Mesendoderm (in vitro differentiated cells): ENCODE measurements at regions not wholly inside any gene's neighbourhood (a gene's known extent, or its start where the extent isn't known, plus 50 kb on each side); places are given as distances from the start of the nearest gene placed in this dataset.

Experiments
- DNase-seq: peaks from one replicate; pipeline ENCODE4 v3.0.0; 2013
- H2AK5ac ChIP-seq: 2 replicates; pipeline ENCODE4 v1.6.1; 2013; ENCODE audit warnings: low read length, inconsistent platforms
- H2BK120ac ChIP-seq: 2 replicates; pipeline ENCODE4 v1.6.1; 2013; ENCODE audit warnings: low read depth, mild to moderate bottlenecking, low read length, moderate library complexity, mixed read lengths
- H2BK15ac ChIP-seq: replicated peaks from 2 replicates; pipeline ENCODE4 v1.6.1; 2013; ENCODE audit warnings: low read depth, mild to moderate bottlenecking, moderate library complexity
- H2BK5ac ChIP-seq: 2 replicates; pipeline ENCODE4 v1.6.1; 2013; ENCODE audit warnings: low read length, inconsistent platforms
- H3K18ac ChIP-seq: 2 replicates; pipeline ENCODE4 v1.6.1; 2013; ENCODE audit warnings: mild to moderate bottlenecking, low read length, mixed read lengths
- H3K23ac ChIP-seq: one replicate; pipeline ENCODE4 v1.6.1; 2013; ENCODE audit warnings: low read length
- H3K27ac ChIP-seq: 2 replicates; pipeline ENCODE4 v1.5.1; 2013; ENCODE audit warnings: low read depth, mild to moderate bottlenecking, inconsistent platforms, low read length, moderate library complexity
- H3K27me3 ChIP-seq: 2 replicates; pipeline ENCODE4 v1.6.1; 2013; ENCODE audit warnings: low read length, control low read depth, mild to moderate bottlenecking, inconsistent platforms; ENCODE audit not compliant: insufficient read depth, poor library complexity
- H3K36me3 ChIP-seq: 2 replicates; pipeline ENCODE4 v1.6.1; 2013; ENCODE audit warnings: low read length, inconsistent platforms; ENCODE audit not compliant: control insufficient read depth, insufficient read depth
- H3K4ac ChIP-seq: one replicate; pipeline ENCODE4 v1.6.1; 2013; ENCODE audit warnings: low read depth, mild to moderate bottlenecking, low read length, moderate library complexity
- H3K4me1 ChIP-seq: 2 replicates; pipeline ENCODE4 v1.6.1; 2013; ENCODE audit warnings: low read depth, low read length, inconsistent platforms; ENCODE audit not compliant: control insufficient read depth
- H3K4me2 ChIP-seq: 2 replicates; pipeline ENCODE4 v1.6.1; 2013; ENCODE audit warnings: low read length
- H3K4me3 ChIP-seq: 2 replicates; pipeline ENCODE4 v1.5.1; 2013; ENCODE audit warnings: mild to moderate bottlenecking, low read length
- H3K56ac ChIP-seq: one replicate; pipeline ENCODE4 v1.6.1; 2013; ENCODE audit warnings: low read length
- H3K79me1 ChIP-seq: 2 replicates; pipeline ENCODE4 v1.6.1; 2013; ENCODE audit warnings: low read length, inconsistent platforms
- H3K79me2 ChIP-seq: 2 replicates; pipeline ENCODE4 v1.6.1; 2013; ENCODE audit warnings: mild to moderate bottlenecking, low read length; ENCODE audit not compliant: control insufficient read depth, insufficient read depth
- H3K9ac ChIP-seq: 2 replicates; pipeline ENCODE4 v1.6.1; 2013; ENCODE audit warnings: low read length, inconsistent platforms
- H4K5ac ChIP-seq: one replicate; pipeline ENCODE4 v1.6.1; 2013; ENCODE audit warnings: low read length
- H4K8ac ChIP-seq: one replicate; pipeline ENCODE4 v1.6.1; 2013; ENCODE audit warnings: low read depth, mild to moderate bottlenecking, control low read depth, low read length, moderate library complexity
- WGBS: extraction: QIAGEN DNeasy Blood & Tissue Kit; methylation state at CpG from one replicate; pipeline ENCODE4 v1.1.7; 2013; ENCODE audit warnings: low lambda C conversion rate, missing lambda C conversion rate; ENCODE audit not compliant: insufficient coverage; ENCODE audit errors: extremely low coverage; 5-methylcytosine and 5-hydroxymethylcytosine counted together

DNA sequence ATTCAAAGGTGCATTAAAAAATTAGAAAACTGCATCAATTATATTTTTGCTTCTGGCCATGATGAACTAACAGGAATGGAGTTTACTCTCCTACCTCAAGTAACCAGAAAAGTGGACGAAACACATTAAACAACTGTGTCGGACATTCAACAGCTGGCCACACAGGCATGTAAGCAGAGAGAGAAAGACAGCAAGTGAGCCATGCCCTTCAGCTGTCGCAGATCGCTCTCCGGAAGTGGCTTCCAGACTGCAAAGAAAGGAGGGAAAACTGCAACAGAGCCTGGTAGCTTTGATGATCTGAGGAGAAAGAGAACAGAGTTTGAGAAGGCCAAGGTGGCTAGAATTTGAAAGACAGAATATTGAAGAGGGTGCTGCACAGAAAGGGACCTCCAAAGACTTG, 557.2 kb downstream of the MATN1 start:
- no peak for DNase-seq
- Histone ChIP-seq H3K56ac (peak overlapping the region; percentile 50), H3K27me3 (no peaks in the 10 kb centered on the region), H3K79me1 (no peaks in the 10 kb centered on the region), H3K4me2 (no peak overlapping the region), H3K18ac (no peak overlapping the region), H3K23ac (no peak overlapping the region), H3K79me2 (no peaks in the 10 kb centered on the region), H3K9ac (no peak overlapping the region), H3K27ac (no peak overlapping the region), H3K4me1 (peaks cover 2% of the 10 kb centered on the region), H2BK120ac (no peak overlapping the region), H2AK5ac (no peak overlapping the region), H3K36me3 (no peaks in the 10 kb centered on the region), H4K5ac (peak overlapping the region; percentile 47), H4K8ac (no peak overlapping the region), H3K4ac (peak overlapping the region; percentile 37), H3K4me3 (no peak overlapping the region), H2BK5ac (peak overlapping the region; percentile 54), H2BK15ac (no peak overlapping the region)
- no CpG with 5 or more reads among the region's 5 CpGs for WGBS

DNA sequence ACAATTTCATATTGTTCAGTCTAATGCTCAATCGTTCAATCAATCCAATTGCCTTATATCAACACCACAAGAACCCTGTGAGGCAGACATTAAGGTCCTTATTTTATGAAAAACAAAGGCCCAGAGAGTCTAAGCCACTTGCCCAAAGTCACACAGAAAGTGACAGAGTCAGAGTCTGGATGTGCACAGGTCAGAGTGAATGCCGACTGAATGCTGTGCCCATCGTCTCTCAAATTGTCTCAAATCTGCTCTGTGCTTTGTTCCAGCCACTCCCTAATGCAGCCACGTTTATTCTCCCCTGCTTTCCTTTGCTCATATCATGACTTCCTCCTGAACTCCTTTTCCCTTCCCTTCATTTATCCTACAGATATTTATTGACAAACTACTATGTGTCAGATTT, 558.3 kb downstream of the MATN1 start:
- H2BK15ac ChIP-seq = no peak overlapping the region
- no CpG with 5 or more reads among the region's 4 CpGs for WGBS
- H3K36me3 ChIP-seq = no peaks in the 10 kb centered on the region
- H3K4me3 ChIP-seq = no peak overlapping the region
- no peak overlapping the region for H2AK5ac ChIP-seq
- H3K79me2 ChIP-seq = no peaks in the 10 kb centered on the region
- H2BK5ac ChIP-seq = no peak overlapping the region
- no peak overlapping the region for H2BK120ac ChIP-seq
- H3K56ac ChIP-seq = no peak overlapping the region
- H3K4me1 ChIP-seq = peaks cover 2% of the 10 kb centered on the region
- H3K27me3 ChIP-seq = no peaks in the 10 kb centered on the region
- H3K4ac ChIP-seq = no peak overlapping the region
- H4K8ac ChIP-seq = no peak overlapping the region
- H3K9ac ChIP-seq = no peak overlapping the region
- no peak overlapping the region for H4K5ac ChIP-seq
- DNase-seq = no peak
- no peak overlapping the region for H3K18ac ChIP-seq
- no peak overlapping the region for H3K23ac ChIP-seq
- H3K79me1 ChIP-seq = no peaks in the 10 kb centered on the region
- H3K27ac ChIP-seq = no peak overlapping the region
- no peak overlapping the region for H3K4me2 ChIP-seq

DNA sequence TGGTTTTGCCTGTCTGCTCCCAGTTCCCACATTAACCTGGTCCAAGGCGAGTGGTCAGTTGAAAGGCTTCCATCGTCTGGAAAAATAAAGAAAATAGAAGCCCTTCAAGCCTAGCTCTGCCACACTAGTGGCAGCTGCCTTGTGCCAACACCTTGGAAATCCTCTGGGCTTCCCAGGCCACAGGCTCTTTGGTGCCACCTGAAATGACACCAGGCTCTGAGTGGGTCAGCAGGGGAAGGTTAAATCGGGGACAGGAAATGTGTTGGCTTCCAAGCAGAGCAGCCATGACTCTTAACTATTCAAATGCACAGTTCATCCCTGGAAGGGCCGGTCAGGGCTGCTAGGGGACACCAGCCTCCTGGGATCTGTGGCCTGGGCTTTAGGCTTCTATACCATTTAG, 558.7 kb downstream of the MATN1 start:
- no peak overlapping the region for H3K56ac ChIP-seq
- no peaks in the 10 kb centered on the region for H3K36me3 ChIP-seq
- H3K4me3 ChIP-seq = no peak overlapping the region
- H4K5ac ChIP-seq = no peak overlapping the region
- H4K8ac ChIP-seq = no peak overlapping the region
- H3K4ac ChIP-seq = no peak overlapping the region
- H2AK5ac ChIP-seq = no peak overlapping the region
- no peaks in the 10 kb centered on the region for H3K79me2 ChIP-seq
- no peaks in the 10 kb centered on the region for H3K27me3 ChIP-seq
- H2BK5ac ChIP-seq = peak overlapping the region; percentile 24
- H3K4me2 ChIP-seq = no peak overlapping the region
- no peak overlapping the region for H3K9ac ChIP-seq
- H3K27ac ChIP-seq = no peak overlapping the region
- DNase-seq = no peak
- no CpG with 5 or more reads among the region's 4 CpGs for WGBS
- H2BK15ac ChIP-seq = no peak overlapping the region
- H2BK120ac ChIP-seq = no peak overlapping the region
- no peak overlapping the region for H3K18ac ChIP-seq
- no peak overlapping the region for H3K23ac ChIP-seq
- peaks cover 2% of the 10 kb centered on the region for H3K4me1 ChIP-seq
- H3K79me1 ChIP-seq = no peaks in the 10 kb centered on the region

DNA sequence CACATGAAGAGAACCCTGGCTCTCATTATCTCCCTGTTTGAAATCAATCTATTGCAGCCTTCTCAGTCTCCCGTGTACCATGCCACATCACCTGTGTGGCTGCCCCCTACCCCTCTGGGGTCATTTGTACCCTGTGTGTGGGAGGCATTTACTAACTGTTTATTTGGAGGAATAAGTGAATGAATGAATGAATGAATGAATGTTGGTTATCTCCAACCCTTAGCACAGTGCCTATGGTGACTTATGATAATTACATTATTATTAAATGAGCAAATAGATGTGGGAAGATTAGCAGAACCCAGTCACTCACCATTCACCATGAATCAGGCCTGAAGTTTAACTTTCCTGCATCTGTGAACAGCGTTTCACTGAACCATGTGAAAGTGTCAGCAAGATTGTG, 560.8 kb downstream of the MATN1 start:
- Histone ChIP-seq H3K56ac (no peak overlapping the region), H3K36me3 (no peaks in the 10 kb centered on the region), H3K27me3 (no peaks in the 10 kb centered on the region), H3K4ac (no peak overlapping the region), H3K23ac (no peak overlapping the region), H3K9ac (no peak overlapping the region), H2AK5ac (no peak overlapping the region), H2BK120ac (no peak overlapping the region), H3K4me3 (no peak overlapping the region), H3K4me2 (no peak overlapping the region), H2BK15ac (no peak overlapping the region), H3K79me2 (no peaks in the 10 kb centered on the region), H4K5ac (no peak overlapping the region), H3K18ac (no peak overlapping the region), H3K4me1 (peaks cover 2% of the 10 kb centered on the region), H2BK5ac (no peak overlapping the region), H3K27ac (no peak overlapping the region), H3K79me1 (no peaks in the 10 kb centered on the region), H4K8ac (no peak overlapping the region)
- WGBS = no CpG with 5 or more reads among the region's 2 CpGs
- DNase-seq = no peak

DNA sequence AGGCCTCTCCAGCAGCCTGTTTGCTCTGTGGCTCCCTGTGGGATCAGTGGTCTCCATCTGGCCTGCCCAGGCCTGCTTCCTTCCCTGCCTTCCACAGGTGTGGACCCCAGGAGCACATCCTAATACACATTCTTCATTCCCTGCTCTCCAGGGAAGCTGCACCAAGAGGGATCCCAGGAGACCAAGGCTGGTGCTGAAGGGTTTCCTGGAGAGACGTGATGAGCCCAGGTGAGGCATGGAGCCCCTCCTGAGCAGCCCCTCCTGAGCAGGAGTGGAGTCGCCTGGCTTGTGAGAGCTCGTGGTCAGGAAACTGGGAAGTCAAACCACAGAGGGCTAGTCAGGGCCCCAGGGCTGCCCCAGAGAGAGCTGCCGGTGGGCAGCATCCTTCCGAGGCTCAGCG, 561.4 kb downstream of the MATN1 start:
- H3K9ac ChIP-seq = no peak overlapping the region
- H3K79me1 ChIP-seq = no peaks in the 10 kb centered on the region
- H2BK5ac ChIP-seq = no peak overlapping the region
- H2AK5ac ChIP-seq = no peak overlapping the region
- no peak overlapping the region for H3K18ac ChIP-seq
- no peaks in the 10 kb centered on the region for H3K79me2 ChIP-seq
- no peaks in the 10 kb centered on the region for H3K27me3 ChIP-seq
- no peak overlapping the region for H3K27ac ChIP-seq
- no peak overlapping the region for H3K4ac ChIP-seq
- no peak overlapping the region for H2BK120ac ChIP-seq
- H3K56ac ChIP-seq = no peak overlapping the region
- WGBS = no CpG with 5 or more reads among the region's 6 CpGs
- H4K8ac ChIP-seq = no peak overlapping the region
- no peak overlapping the region for H4K5ac ChIP-seq
- H3K4me2 ChIP-seq = no peak overlapping the region
- H3K23ac ChIP-seq = no peak overlapping the region
- H3K4me3 ChIP-seq = no peak overlapping the region
- H2BK15ac ChIP-seq = no peak overlapping the region
- peak; percentile 20 for DNase-seq
- H3K4me1 ChIP-seq = peaks cover 2% of the 10 kb centered on the region
- no peaks in the 10 kb centered on the region for H3K36me3 ChIP-seq

DNA sequence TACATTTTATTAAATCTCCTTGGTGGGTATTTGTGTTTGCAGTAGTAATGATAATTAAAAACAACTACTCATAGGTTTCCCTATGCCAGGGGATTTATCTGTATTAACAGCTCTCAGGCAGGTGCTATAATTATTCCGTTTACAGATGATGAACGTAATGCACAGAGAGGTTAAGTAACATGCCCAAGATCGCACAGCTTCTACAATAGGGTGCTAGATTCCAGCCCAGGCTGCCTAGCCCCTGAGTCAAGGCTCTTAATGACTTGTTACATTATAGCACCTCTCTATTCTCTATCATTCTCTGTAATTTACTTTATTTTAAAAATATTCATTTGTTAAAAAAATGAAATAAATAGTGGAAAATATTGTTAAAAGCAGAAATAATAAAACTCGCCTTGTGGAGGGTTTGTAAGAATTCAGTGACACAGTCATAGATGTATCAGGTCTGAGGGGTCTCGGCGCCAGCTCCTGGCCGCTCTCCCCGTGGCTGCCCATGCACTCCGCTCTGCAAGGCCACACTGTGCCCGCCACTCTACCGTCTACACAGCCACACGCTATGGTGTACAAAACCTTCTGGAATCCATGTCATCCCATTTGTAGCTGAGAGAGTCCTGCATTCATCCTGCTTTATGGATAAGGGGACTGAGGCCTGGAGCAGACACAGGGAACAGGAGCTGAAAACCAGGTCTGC, 562.2 kb downstream of the MATN1 start:
- H2BK15ac ChIP-seq = no peak overlapping the region
- H4K8ac ChIP-seq = no peak overlapping the region
- no peak overlapping the region for H3K56ac ChIP-seq
- no peak for DNase-seq
- no peak overlapping the region for H3K23ac ChIP-seq
- no peak overlapping the region for H3K9ac ChIP-seq
- WGBS = 100% methylated on average over 1 of the region's 12 CpGs
- no peak overlapping the region for H2BK5ac ChIP-seq
- H3K27ac ChIP-seq = no peak overlapping the region
- no peak overlapping the region for H3K4me2 ChIP-seq
- H3K18ac ChIP-seq = no peak overlapping the region
- no peaks in the 10 kb centered on the region for H3K79me2 ChIP-seq
- no peak overlapping the region for H2AK5ac ChIP-seq
- H4K5ac ChIP-seq = no peak overlapping the region
- peaks cover under 1% of the 10 kb centered on the region for H3K4me1 ChIP-seq
- H3K27me3 ChIP-seq = no peaks in the 10 kb centered on the region
- no peak overlapping the region for H2BK120ac ChIP-seq
- no peaks in the 10 kb centered on the region for H3K36me3 ChIP-seq
- H3K79me1 ChIP-seq = no peaks in the 10 kb centered on the region
- H3K4me3 ChIP-seq = no peak overlapping the region
- H3K4ac ChIP-seq = no peak overlapping the region
